ENCODE measurements at regions not wholly inside any gene's neighbourhood (a gene's known extent, or its start where the extent isn't known, plus 50 kb on each side); places are given as distances from the start of the nearest gene placed in this dataset.

DNA sequence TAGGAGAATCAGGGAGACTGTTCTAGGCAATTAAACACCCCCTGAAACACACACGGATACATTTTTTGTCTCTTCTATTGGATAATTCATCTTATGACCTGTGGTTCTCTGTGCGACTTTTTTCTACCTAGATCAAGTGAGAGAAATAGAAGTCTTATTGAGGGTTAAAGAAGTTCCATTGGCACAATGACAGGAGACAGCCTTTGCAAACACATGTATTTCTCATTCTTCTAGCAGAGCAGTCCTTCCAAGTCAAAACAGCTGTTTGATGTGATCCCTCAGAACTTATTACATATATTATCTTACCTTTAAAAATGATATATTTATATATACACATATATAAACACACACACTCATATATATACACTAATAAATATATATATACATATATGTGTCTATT is 496.7 kb downstream of the SLC6A15 start (continued):
- TF ChIP-seq SP1 (IDR thresholded peaks at IDR 0.05) (no peak), JUND (IDR thresholded peaks at IDR 0.05) (no peak), EGR1 (IDR thresholded peaks at IDR 0.05; ENCODE audit: low read depth in 2 of 2) (no peak), NR2F2 (IDR thresholded peaks at IDR 0.05) (no peak), FOXA1 (IDR thresholded peaks at IDR 0.05) (no peak)
- TF ChIP-seq, protein P1, sequence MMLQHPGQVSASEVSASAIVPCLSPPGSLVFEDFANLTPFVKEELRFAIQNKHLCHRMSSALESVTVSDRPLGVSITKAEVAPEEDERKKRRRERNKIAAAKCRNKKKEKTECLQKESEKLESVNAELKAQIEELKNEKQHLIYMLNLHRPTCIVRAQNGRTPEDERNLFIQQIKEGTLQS (IDR thresholded peaks at IDR 0.05): no peak
- TF ChIP-seq, protein P2, sequence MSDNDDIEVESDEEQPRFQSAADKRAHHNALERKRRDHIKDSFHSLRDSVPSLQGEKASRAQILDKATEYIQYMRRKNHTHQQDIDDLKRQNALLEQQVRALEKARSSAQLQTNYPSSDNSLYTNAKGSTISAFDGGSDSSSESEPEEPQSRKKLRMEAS (IDR thresholded peaks at IDR 0.05): no peak

DNA sequence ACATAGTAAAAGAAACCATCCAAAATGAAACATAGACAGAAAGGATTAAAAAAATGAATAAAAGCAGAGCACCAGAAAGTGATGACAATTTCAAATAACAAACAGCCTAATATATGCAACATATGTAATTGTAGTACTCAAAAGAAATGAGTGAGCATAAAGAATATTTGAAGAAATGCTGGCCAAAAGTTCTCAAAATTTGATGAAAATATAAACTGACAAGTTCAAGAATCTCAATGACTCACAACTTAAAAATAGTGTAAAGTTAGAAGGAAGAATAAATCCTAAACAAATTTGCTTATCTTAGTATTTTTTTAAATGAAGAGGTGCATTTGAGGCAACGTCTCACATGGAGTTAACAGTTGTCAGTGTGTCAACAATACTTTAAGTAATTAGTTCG is 498.9 kb downstream of the SLC6A15 start:
- 54% methylated on average over 2 of the region's 2 CpGs for WGBS
- Histone ChIP-seq H3K4me1 (ENCODE audit: control insufficient read depth in 4 of 4, insufficient read depth in 4 of 4, low read length in 3 of 4) (no peaks in the 10 kb centered on the region), H3K27me3 (ENCODE audit: control insufficient read depth in 4 of 4, insufficient read depth in 4 of 4, low read length in 3 of 4) (no peaks in the 10 kb centered on the region), H3K4me3 (ENCODE audit: low read depth in 1 of 3, low read length in 3 of 3) (no peak overlapping the region), H3K9ac (ENCODE audit: low read depth in 1 of 2, low read length in 2 of 2) (no peak overlapping the region), H3K36me3 (ENCODE audit: control insufficient read depth in 4 of 4, insufficient read depth in 3 of 4, low read depth in 1 of 4, low read length in 3 of 4) (no peaks in the 10 kb centered on the region), H3K9me3 (ENCODE audit: control insufficient read depth in 4 of 4, low read length in 3 of 4) (no peaks in the 10 kb centered on the region), H3K27ac (ENCODE audit: low read depth in 1 of 2, low read length in 2 of 2) (no peak overlapping the region)
- TF ChIP-seq YY1 (IDR thresholded peaks at IDR 0.05): no peak
- TF ChIP-seq SP1 (IDR thresholded peaks at IDR 0.05): no peak
- TF ChIP-seq HNF4G (IDR thresholded peaks at IDR 0.05): no peak
- TF ChIP-seq GABPA (IDR thresholded peaks at IDR 0.05 in 1 of 2, conservative IDR thresholded peaks at IDR 0.05 in 1 of 2): no peak
- no peak for TF ChIP-seq ZBTB33 (IDR thresholded peaks at IDR 0.05)
- TF ChIP-seq EGR1 (IDR thresholded peaks at IDR 0.05; ENCODE audit: low read depth in 2 of 2): no peak
- no peak for TF ChIP-seq NR2F2 (IDR thresholded peaks at IDR 0.05)
- TF ChIP-seq CTCF (IDR thresholded peaks at IDR 0.05; ENCODE audit: low read depth, low read length, missing input control): no peak
- no peak for TF ChIP-seq HNF4A (conservative IDR thresholded peaks at IDR 0.05)
- TF ChIP-seq RAD21 (IDR thresholded peaks at IDR 0.05): no peak
- TF ChIP-seq JUND (IDR thresholded peaks at IDR 0.05): no peak
- TF ChIP-seq, protein P2 (IDR thresholded peaks at IDR 0.05): no peak
- TF ChIP-seq TAF1 (conservative IDR thresholded peaks at IDR 0.05): no peak
- TF ChIP-seq, protein P1 (IDR thresholded peaks at IDR 0.05): no peak
- no peak for TF ChIP-seq FOXA2 (IDR thresholded peaks at IDR 0.05)
- TF ChIP-seq FOXA1 (IDR thresholded peaks at IDR 0.05): no peak
- DNase-seq (ENCODE audit: low spot score): no peak

GRCh38 chr12:84412226-84412625 is 500.4 kb downstream of the SLC6A15 start:
- TF ChIP-seq YY1 (IDR thresholded peaks at IDR 0.05) (no peak), EGR1 (IDR thresholded peaks at IDR 0.05; ENCODE audit: low read depth in 2 of 2) (no peak), ZBTB33 (IDR thresholded peaks at IDR 0.05) (no peak), HNF4G (IDR thresholded peaks at IDR 0.05) (no peak), RAD21 (IDR thresholded peaks at IDR 0.05) (no peak), NR2F2 (IDR thresholded peaks at IDR 0.05) (no peak), HNF4A (conservative IDR thresholded peaks at IDR 0.05) (no peak), SP1 (IDR thresholded peaks at IDR 0.05) (no peak), FOXA1 (IDR thresholded peaks at IDR 0.05) (no peak), GABPA (IDR thresholded peaks at IDR 0.05 in 1 of 2, conservative IDR thresholded peaks at IDR 0.05 in 1 of 2) (no peak), FOXA2 (IDR thresholded peaks at IDR 0.05) (no peak)
- TF ChIP-seq, protein P2 (IDR thresholded peaks at IDR 0.05): no peak
- Histone ChIP-seq H3K9ac (ENCODE audit: low read depth in 1 of 2, low read length in 2 of 2) (no peak overlapping the region), H3K4me3 (ENCODE audit: low read depth in 1 of 3, low read length in 3 of 3) (no peak overlapping the region), H3K9me3 (ENCODE audit: control insufficient read depth in 4 of 4, low read length in 3 of 4) (no peaks in the 10 kb centered on the region), H3K4me1 (ENCODE audit: control insufficient read depth in 4 of 4, insufficient read depth in 4 of 4, low read length in 3 of 4) (no peaks in the 10 kb centered on the region), H3K36me3 (ENCODE audit: control insufficient read depth in 4 of 4, insufficient read depth in 3 of 4, low read depth in 1 of 4, low read length in 3 of 4) (no peaks in the 10 kb centered on the region), H3K27me3 (ENCODE audit: control insufficient read depth in 4 of 4, insufficient read depth in 4 of 4, low read length in 3 of 4) (no peaks in the 10 kb centered on the region), H3K27ac (ENCODE audit: low read depth in 1 of 2, low read length in 2 of 2) (no peak overlapping the region)
- 85% methylated on average over 1 of the region's 1 CpG for WGBS
- DNase-seq (ENCODE audit: low spot score): no peak
